ENCODE measurements at regions not wholly inside any gene's neighbourhood (a gene's known extent, or its start where the extent isn't known, plus 50 kb on each side); places are given as distances from the start of the nearest gene placed in this dataset.

DNA sequence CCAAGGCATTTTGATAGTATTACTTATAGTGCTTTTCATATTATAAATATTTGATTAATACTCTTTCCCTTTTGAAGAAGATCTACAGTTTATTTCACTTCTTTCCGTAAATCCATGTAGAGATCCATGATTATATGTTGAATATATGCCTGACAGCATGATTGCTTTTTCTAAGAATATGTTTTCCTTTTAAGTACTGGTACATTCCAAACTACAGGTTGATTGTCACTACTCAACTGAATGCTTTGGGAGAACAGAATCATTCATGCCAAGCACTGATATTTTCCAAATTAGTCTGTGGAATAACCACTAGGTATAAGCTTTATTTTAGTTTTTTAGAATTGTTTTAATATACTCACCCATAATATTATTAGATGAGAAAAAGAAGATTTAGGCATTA is 330.2 kb downstream of the BCKDHB start (continued):
- TF ChIP-seq GTF2I (CRISPR knock-in tag; conservative IDR thresholded peaks at IDR 0.05) = no peak
- TF ChIP-seq, protein P1, sequence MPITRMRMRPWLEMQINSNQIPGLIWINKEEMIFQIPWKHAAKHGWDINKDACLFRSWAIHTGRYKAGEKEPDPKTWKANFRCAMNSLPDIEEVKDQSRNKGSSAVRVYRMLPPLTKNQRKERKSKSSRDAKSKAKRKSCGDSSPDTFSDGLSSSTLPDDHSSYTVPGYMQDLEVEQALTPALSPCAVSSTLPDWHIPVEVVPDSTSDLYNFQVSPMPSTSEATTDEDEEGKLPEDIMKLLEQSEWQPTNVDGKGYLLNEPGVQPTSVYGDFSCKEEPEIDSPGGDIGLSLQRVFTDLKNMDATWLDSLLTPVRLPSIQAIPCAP (CRISPR knock-in tag; IDR thresholded peaks at IDR 0.05) = no peak
- TF ChIP-seq NFATC4 (CRISPR knock-in tag; IDR thresholded peaks at IDR 0.05) = no peak
- TF ChIP-seq ZNF423 (CRISPR knock-in tag; IDR thresholded peaks at IDR 0.05) = no peak
- no peak for TF ChIP-seq JUN (CRISPR knock-in tag; IDR thresholded peaks at IDR 0.05)
- no peak for TF ChIP-seq STAT6 (CRISPR knock-in tag; conservative IDR thresholded peaks at IDR 0.05; ENCODE audit: low read depth)
- no peak for TF ChIP-seq NR2C2 (CRISPR knock-in tag; IDR thresholded peaks at IDR 0.05)
- no peak for TF ChIP-seq ETV6 (CRISPR knock-in tag; IDR thresholded peaks at IDR 0.05)
- TF ChIP-seq, protein P2, sequence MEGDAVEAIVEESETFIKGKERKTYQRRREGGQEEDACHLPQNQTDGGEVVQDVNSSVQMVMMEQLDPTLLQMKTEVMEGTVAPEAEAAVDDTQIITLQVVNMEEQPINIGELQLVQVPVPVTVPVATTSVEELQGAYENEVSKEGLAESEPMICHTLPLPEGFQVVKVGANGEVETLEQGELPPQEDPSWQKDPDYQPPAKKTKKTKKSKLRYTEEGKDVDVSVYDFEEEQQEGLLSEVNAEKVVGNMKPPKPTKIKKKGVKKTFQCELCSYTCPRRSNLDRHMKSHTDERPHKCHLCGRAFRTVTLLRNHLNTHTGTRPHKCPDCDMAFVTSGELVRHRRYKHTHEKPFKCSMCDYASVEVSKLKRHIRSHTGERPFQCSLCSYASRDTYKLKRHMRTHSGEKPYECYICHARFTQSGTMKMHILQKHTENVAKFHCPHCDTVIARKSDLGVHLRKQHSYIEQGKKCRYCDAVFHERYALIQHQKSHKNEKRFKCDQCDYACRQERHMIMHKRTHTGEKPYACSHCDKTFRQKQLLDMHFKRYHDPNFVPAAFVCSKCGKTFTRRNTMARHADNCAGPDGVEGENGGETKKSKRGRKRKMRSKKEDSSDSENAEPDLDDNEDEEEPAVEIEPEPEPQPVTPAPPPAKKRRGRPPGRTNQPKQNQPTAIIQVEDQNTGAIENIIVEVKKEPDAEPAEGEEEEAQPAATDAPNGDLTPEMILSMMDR (IDR thresholded peaks at IDR 0.05) = no peak

DNA sequence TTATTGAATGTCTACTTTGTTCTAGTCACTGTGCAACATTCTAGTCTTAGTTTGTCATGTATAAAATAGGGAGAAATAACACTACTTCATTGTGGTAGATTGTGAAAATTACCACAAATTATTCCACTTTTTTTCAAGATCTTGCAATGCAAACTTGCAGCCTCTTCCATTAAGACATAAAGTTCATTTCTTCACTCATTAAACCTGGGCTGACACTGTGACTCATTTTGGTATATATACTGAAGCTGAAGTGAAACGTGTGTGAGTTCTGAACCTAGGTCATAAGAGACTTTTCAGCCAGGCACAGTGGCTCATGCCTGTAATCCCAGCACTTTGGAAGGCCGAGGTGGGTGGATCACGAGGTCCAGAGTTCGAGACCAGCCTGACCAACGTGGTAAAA is 329.0 kb downstream of the BCKDHB start:
- Mint-ChIP-seq H3K27me3 (ENCODE audit: low read depth) (no peaks in the 10 kb centered on the region), H3K27ac (no peak overlapping the region), H3K36me3 (no peaks in the 10 kb centered on the region), H3K4me1 (peaks cover 14% of the 10 kb centered on the region), H3K9me3 (no peaks in the 10 kb centered on the region; the same call in 1 of the 2 replicates), H3K4me3 (no peak overlapping the region)
- POLR2A ChIA-PET = no interaction called here
- CTCF ChIA-PET = no interaction called here
- ATAC-seq (no peak), DNase-seq (ENCODE audit: low spot score) (no peak)
- TF ChIP-seq, protein P3, sequence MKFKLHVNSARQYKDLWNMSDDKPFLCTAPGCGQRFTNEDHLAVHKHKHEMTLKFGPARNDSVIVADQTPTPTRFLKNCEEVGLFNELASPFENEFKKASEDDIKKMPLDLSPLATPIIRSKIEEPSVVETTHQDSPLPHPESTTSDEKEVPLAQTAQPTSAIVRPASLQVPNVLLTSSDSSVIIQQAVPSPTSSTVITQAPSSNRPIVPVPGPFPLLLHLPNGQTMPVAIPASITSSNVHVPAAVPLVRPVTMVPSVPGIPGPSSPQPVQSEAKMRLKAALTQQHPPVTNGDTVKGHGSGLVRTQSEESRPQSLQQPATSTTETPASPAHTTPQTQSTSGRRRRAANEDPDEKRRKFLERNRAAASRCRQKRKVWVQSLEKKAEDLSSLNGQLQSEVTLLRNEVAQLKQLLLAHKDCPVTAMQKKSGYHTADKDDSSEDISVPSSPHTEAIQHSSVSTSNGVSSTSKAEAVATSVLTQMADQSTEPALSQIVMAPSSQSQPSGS (CRISPR knock-in tag; IDR thresholded peaks at IDR 0.05; ENCODE audit: borderline replicate concordance, low read depth) = no peak
- TF ChIP-seq FOXK1 (CRISPR knock-in tag; IDR thresholded peaks at IDR 0.05) (no peak), MAX (CRISPR knock-in tag; IDR thresholded peaks at IDR 0.05) (no peak)

DNA sequence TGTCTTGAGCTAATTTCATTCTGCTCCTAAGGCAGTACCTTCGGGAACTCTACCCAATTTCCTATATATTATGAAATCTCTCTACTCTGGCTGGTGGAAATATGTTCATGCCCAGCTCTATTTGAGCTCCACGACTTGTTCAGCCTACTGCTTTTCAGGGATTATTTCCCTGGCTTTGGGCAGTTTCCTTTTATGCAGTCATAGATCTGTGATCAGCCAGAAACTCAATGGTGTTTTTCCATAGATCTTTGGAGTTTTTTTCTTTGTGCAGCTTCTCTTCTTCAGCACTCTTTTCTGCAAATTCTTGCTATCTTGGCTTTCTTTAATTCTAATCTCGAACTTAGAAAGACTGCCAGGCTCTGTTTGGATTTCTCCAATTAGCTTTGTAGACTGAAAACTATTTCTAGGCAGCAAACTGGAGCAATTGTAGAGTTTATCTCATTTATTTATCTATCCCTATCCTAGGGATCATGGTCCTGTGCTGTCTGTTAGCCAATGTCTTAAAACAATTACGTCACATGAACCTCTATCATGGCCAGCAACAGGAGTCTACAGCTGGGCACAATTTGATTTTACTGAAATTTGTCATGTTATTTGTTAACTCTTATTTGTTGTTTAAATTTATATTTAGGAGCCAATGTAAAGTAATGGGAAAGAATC is 328.4 kb downstream of the BCKDHB start:
- DNase-seq (ENCODE audit: low spot score) = no peak
- Mint-ChIP-seq H3K36me3 (no peaks in the 10 kb centered on the region), H3K4me1 (peaks cover 14% of the 10 kb centered on the region), H3K27ac (no peak overlapping the region), H3K27me3 (ENCODE audit: low read depth) (no peaks in the 10 kb centered on the region), H3K9me3 (no peaks in the 10 kb centered on the region; the same call in 1 of the 2 replicates), H3K4me3 (no peak overlapping the region)
- POLR2A ChIA-PET = no interaction called here
- CTCF ChIA-PET = interaction anchor here (1.7 kb wide), 1 partner anchor 221 kb away, joined by 7 read pairs; no protein-coding TSS in a partner anchor
- no peak for ATAC-seq
- TF ChIP-seq ARID4B (CRISPR knock-in tag; IDR thresholded peaks at IDR 0.05; ENCODE audit: borderline replicate concordance) = no peak
- TF ChIP-seq, protein P4, sequence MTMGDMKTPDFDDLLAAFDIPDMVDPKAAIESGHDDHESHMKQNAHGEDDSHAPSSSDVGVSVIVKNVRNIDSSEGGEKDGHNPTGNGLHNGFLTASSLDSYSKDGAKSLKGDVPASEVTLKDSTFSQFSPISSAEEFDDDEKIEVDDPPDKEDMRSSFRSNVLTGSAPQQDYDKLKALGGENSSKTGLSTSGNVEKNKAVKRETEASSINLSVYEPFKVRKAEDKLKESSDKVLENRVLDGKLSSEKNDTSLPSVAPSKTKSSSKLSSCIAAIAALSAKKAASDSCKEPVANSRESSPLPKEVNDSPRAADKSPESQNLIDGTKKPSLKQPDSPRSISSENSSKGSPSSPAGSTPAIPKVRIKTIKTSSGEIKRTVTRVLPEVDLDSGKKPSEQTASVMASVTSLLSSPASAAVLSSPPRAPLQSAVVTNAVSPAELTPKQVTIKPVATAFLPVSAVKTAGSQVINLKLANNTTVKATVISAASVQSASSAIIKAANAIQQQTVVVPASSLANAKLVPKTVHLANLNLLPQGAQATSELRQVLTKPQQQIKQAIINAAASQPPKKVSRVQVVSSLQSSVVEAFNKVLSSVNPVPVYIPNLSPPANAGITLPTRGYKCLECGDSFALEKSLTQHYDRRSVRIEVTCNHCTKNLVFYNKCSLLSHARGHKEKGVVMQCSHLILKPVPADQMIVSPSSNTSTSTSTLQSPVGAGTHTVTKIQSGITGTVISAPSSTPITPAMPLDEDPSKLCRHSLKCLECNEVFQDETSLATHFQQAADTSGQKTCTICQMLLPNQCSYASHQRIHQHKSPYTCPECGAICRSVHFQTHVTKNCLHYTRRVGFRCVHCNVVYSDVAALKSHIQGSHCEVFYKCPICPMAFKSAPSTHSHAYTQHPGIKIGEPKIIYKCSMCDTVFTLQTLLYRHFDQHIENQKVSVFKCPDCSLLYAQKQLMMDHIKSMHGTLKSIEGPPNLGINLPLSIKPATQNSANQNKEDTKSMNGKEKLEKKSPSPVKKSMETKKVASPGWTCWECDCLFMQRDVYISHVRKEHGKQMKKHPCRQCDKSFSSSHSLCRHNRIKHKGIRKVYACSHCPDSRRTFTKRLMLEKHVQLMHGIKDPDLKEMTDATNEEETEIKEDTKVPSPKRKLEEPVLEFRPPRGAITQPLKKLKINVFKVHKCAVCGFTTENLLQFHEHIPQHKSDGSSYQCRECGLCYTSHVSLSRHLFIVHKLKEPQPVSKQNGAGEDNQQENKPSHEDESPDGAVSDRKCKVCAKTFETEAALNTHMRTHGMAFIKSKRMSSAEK (CRISPR knock-in tag; IDR thresholded peaks at IDR 0.05; ENCODE audit: borderline replicate concordance) = no peak

Data from WTC11 (cell line).